RWPE2 (cell line): ENCODE measurements at regions not wholly inside any gene's neighbourhood (a gene's known extent, or its start where the extent isn't known, plus 50 kb on each side); places are given as distances from the start of the nearest gene placed in this dataset.
A peak's percentile ranks its signal among the peaks of the same experiment; 100 is the strongest.

Experiments
- ATAC-seq: fragments of 200-7000 bp; cut with Tn5 transposase; 3 replicates; pipeline ENCODE4 v1.9.1; 2021; ENCODE audit warnings: low read depth
- DNase-seq: peaks from one replicate; pipeline ENCODE4 v3.0.0-alpha.2; 2020; ENCODE audit warnings: low spot score
- H3K27ac ChIP-seq: fragments of 450-650 bp; 2 replicates; pipeline ENCODE4 v1.5.1; 2017; ENCODE audit warnings: mild to moderate bottlenecking; ENCODE audit not compliant: poor library complexity, severe bottlenecking
- H3K27me3 ChIP-seq: fragments of 250-450 bp; sonication (Bioruptor Pico); 2 replicates; pipeline ENCODE4 v1.5.1; 2021; ENCODE audit warnings: mild to moderate bottlenecking, moderate library complexity; ENCODE audit not compliant: insufficient read depth, poor library complexity, severe bottlenecking
- H3K36me3 ChIP-seq: fragments of 250-450 bp; sonication (Bioruptor Pico); 2 replicates; pipeline ENCODE4 v1.5.1; 2020; ENCODE audit warnings: low read depth, mild to moderate bottlenecking, moderate library complexity
- H3K4me1 ChIP-seq: fragments of 250-450 bp; sonication (Bioruptor Pico); 2 replicates; pipeline ENCODE4 v1.5.1; 2021; ENCODE audit warnings: mild to moderate bottlenecking, moderate library complexity; ENCODE audit not compliant: insufficient read depth, poor library complexity, severe bottlenecking
- H3K4me3 ChIP-seq: fragments of 250-450 bp; sonication (Bioruptor Pico); 2 replicates; pipeline ENCODE4 v1.5.1; 2021; ENCODE audit warnings: mild to moderate bottlenecking, moderate library complexity; ENCODE audit not compliant: severe bottlenecking
- H3K9me3 ChIP-seq: fragments of 250-450 bp; sonication (Bioruptor Pico); 2 replicates; pipeline ENCODE4 v1.5.1; 2021; ENCODE audit warnings: mild to moderate bottlenecking, moderate library complexity; ENCODE audit not compliant: severe bottlenecking
- TF ChIP-seq, protein P1 (sequence below): fragments of 450-650 bp; IDR thresholded peaks from one replicate; pipeline ENCODE4 v1.5.1; 2017; ENCODE audit warnings: mild to moderate bottlenecking, moderate library complexity; ENCODE audit not compliant: poor library complexity, severe bottlenecking

DNA sequence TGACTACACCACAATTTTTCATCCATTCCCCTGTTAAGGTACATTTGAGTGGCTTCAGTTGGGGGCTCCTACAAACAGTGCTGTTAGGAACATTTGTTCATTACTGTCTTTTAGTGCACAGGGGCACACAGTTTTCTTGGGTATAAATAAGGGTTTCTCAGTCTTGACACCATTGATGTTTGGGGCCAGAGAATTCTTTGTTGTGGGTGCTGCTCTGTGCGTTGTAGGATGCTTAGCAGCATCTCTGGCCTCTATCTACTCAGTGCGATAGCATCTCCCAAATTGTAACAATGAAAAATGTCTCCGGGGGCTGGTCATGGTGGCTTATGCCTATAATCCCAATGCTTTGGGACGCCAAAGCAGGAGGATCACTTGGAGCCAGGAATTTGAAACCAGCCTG, 153.0 kb upstream of the MYL2 start:
- ATAC-seq (no peak), DNase-seq (peak; percentile 6)
- Histone ChIP-seq H3K27ac (no peak overlapping the region), H3K27me3 (no peaks in the 10 kb centered on the region), H3K9me3 (no peaks in the 10 kb centered on the region), H3K4me1 (no peaks in the 10 kb centered on the region), H3K4me3 (no peak overlapping the region), H3K36me3 (peaks cover 5% of the 10 kb centered on the region; the same call in 1 of the 2 replicates)
- TF ChIP-seq, protein P1, sequence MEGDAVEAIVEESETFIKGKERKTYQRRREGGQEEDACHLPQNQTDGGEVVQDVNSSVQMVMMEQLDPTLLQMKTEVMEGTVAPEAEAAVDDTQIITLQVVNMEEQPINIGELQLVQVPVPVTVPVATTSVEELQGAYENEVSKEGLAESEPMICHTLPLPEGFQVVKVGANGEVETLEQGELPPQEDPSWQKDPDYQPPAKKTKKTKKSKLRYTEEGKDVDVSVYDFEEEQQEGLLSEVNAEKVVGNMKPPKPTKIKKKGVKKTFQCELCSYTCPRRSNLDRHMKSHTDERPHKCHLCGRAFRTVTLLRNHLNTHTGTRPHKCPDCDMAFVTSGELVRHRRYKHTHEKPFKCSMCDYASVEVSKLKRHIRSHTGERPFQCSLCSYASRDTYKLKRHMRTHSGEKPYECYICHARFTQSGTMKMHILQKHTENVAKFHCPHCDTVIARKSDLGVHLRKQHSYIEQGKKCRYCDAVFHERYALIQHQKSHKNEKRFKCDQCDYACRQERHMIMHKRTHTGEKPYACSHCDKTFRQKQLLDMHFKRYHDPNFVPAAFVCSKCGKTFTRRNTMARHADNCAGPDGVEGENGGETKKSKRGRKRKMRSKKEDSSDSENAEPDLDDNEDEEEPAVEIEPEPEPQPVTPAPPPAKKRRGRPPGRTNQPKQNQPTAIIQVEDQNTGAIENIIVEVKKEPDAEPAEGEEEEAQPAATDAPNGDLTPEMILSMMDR = no peak

DNA sequence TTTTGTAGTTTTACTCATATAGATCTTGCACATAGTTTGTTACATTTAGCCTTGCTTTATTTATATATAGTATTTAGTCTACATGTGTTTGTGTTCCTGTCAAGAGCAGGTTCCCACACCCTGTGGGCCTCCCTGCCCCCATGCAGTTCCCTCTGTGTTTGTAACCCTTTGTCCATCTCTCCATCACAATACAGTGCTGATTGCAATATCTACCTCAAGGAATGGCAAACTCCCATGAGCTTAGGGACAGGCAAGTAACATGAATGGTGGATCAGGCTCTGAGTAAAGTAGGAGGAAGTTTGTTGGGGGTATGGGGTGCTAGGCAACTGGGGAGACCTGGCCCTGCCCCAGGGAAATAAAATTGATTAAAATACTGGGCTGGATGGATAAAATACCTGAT, 151.9 kb upstream of the MYL2 start:
- H3K4me3 ChIP-seq = no peak overlapping the region
- DNase-seq (peak; percentile 6), ATAC-seq (no peak)
- TF ChIP-seq, protein P1 = no peak
- H3K27ac ChIP-seq = no peak overlapping the region
- no peaks in the 10 kb centered on the region for H3K27me3 ChIP-seq
- H3K36me3 ChIP-seq = peaks cover 5% of the 10 kb centered on the region; the same call in 1 of the 2 replicates
- H3K9me3 ChIP-seq = no peaks in the 10 kb centered on the region
- peaks cover 9% of the 10 kb centered on the region for H3K4me1 ChIP-seq

DNA sequence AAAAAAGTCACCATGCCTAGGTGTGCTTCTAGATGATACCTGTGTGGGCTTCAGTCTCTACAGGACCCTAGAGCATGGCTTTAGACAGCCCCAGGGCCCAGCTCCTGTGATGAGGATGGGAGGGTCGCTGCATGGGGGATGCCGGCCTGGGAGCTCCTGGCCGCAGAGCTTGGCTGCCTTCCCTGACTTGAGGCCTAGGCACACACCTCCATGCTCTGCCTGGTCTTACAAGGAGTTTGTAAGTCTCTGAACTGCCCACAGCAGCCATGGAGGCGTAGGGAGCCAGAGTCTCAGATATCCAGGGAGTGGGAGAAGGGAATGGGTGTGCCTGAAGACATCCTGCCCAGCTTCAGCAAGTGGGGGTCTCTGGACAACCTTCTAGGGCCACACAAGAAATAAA, 149.5 kb upstream of the MYL2 start:
- H3K4me3 ChIP-seq = no peak overlapping the region
- no peaks in the 10 kb centered on the region for H3K9me3 ChIP-seq
- H3K27me3 ChIP-seq = no peaks in the 10 kb centered on the region
- TF ChIP-seq, protein P1 = no peak
- DNase-seq = no peak
- H3K36me3 ChIP-seq = peaks cover 5% of the 10 kb centered on the region; the same call in 1 of the 2 replicates
- no peak for ATAC-seq
- peaks cover 20% of the 10 kb centered on the region for H3K4me1 ChIP-seq
- H3K27ac ChIP-seq = peak overlapping the region; percentile 96

DNA sequence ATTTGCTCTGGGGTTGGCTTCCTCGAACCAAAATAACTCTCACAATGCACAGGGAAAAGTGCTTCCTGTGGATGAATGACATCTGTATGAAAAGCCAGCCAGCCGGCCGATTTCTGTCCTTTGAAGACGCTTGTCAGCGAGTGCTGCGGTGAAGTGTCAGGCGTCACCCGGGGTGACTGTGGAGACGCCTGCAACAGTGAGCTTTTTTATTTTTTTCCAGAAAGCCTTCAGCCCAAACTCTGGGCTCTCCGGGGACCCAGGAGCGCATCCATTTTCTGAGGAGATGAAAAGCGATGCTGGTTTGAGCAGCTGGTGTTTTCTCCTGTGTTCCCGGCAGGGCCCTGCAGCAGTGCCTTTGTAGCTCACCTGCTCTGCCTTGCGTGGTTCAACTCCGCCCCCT, 147.9 kb upstream of the MYL2 start:
- no peaks in the 10 kb centered on the region for H3K9me3 ChIP-seq
- no peaks in the 10 kb centered on the region for H3K27me3 ChIP-seq
- H3K27ac ChIP-seq = peak overlapping the region; percentile 96
- TF ChIP-seq, protein P1 = no peak
- peaks cover 5% of the 10 kb centered on the region; the same call in 1 of the 2 replicates for H3K36me3 ChIP-seq
- DNase-seq = no peak
- no peak for ATAC-seq
- no peak overlapping the region for H3K4me3 ChIP-seq
- peaks cover 31% of the 10 kb centered on the region for H3K4me1 ChIP-seq

DNA sequence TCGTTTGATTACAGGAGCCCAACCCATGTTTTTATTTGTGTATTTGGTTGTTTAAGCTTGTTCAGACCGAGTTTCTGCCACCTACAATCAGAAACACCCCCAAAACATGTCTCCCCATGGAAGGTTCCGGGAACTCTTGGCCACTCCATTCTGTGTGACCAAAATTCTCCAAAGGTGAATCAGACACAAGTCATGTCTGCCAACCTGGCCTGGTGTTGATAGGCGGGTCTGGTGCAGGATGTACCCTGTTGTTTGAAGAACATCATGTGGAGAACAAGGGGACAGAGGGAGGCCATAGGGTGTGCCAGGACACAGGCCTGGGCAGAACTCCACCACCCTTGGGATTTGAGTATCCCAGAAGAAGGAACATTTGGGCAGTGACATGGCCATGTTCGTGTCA, 147.1 kb upstream of the MYL2 start:
- H3K4me1 ChIP-seq = peaks cover 39% of the 10 kb centered on the region
- no peaks in the 10 kb centered on the region for H3K27me3 ChIP-seq
- peak; percentile 43 for ATAC-seq
- H3K9me3 ChIP-seq = no peaks in the 10 kb centered on the region
- H3K27ac ChIP-seq = peak overlapping the region; percentile 96
- no peak overlapping the region for H3K4me3 ChIP-seq
- no peak for DNase-seq
- peaks cover 5% of the 10 kb centered on the region; the same call in 1 of the 2 replicates for H3K36me3 ChIP-seq
- TF ChIP-seq, protein P1 = no peak
